ENCODE measurements at regions not wholly inside any gene's neighbourhood (a gene's known extent, or its start where the extent isn't known, plus 50 kb on each side); places are given as distances from the start of the nearest gene placed in this dataset.

DNA sequence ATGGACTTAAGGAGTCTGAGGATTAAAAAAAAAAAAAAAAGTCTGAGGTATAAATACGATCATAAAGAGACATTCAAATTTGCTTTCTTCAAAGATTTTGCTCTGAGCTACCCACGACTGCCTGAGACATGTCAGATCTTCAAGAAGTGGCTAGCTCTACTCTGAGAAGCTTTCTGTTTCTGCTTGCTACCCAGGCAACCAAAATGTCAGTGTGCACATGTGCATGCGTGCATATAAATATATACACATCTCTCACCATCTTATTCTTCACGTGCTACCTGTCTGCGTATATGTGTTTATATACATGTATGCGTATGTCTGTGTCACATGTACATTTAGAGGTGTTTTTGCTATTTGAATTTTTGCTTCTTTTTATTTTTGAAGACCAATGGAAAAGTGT is 299.6 kb upstream of the STXBP5 start:
- no peak for FAIRE-seq

DNA sequence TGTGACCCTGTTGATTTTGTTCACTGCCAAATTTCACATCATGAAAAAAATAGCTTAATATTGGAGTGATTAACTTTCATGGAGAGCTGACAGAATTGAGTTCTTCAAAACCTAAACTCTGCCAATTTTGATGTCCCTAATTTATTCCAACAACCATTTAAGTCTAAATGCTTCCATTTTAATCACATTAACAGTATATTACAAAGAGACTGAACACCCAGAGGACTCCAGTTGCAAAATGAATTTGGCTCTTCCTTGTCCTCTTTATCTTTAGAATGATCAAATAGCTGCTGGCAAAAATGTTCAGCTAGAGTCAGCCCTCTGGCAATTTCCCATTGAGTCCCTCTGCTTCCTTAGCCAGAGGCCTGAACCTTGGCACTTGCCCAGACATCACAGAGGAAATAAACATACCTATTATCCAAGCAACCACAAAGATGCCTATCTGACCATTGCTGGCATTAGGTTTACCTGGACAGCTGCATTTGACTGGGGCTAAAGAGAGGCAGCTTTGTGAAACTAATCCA is 299.0 kb upstream of the STXBP5 start:
- no peak for FAIRE-seq

DNA sequence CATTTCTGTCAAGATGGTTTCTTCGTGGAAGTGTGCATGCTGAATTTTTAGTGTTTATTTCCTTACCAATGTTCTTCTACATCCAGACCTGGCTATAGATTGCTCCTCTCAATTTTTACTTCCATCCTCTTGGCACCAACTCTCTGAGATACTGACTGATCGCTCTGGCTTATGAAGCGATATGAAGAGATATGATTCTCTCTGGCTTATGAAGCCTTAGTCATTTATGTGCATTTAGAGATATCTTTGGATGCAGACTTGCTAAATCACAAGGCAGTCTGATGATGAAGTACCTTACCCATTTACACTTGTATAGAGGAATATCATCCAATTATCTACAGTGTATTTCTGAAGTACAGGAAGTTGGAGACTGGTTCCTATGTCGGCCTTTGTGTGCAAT is 295.4 kb upstream of the STXBP5 start:
- FAIRE-seq, result no peak

DNA sequence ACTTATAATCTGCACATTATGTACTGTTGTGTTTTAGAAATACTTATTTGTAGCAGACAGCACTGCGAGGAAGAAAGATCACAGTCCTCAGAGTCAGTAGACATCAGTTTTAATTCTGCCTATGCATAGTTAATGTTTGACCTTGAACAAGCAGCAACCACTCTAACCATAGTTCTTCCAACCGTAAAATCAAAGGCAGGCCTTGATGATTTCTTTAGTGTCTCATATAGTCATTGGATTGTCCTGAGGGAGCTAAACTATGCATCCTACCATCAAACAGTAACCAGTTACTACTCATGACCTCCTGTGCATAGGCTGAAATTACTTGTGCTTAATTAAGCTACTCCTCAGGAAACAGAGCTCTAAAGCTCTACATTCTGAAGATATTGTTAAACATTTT is 294.8 kb upstream of the STXBP5 start:
- FAIRE-seq, result no peak

DNA sequence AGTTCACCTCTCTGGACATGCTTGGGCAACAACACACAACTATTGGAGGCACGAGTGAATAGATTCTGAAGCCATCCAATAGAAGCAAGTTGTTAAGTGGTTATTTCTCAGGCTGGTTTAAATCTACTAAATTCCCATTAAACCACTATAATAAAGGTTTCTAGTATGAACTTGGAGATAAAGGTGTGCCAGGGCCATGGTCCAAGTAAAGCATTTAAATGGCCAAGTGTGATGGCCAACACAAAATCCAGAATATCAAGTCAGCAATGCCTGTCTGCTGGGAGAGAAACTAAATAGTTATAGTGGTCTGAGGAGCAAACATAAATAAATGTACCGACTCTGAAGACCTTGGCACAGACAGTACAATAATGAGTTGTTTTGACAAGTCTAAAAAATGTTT is 294.3 kb upstream of the STXBP5 start:
- FAIRE-seq, result no peak

DNA sequence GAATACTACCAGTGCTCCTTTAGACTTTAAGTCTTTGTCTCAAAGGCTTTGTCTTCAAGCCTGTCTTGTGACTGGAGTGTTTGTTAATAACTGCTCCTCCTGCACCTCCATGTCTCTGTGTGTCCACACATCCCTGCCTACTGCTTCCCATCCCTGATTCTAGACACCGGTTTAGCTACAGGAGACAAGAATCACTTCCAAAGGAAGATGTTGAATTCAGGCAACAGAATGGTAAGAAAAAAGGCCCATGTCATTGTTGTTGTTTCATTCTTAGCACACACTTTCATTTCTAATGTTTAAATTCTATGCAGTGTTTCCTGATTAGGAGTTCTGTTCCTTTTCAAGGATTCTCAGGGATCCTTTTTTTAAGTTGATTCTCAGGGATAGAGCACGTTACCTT is 293.6 kb upstream of the STXBP5 start:
- FAIRE-seq, result no peak

DNA sequence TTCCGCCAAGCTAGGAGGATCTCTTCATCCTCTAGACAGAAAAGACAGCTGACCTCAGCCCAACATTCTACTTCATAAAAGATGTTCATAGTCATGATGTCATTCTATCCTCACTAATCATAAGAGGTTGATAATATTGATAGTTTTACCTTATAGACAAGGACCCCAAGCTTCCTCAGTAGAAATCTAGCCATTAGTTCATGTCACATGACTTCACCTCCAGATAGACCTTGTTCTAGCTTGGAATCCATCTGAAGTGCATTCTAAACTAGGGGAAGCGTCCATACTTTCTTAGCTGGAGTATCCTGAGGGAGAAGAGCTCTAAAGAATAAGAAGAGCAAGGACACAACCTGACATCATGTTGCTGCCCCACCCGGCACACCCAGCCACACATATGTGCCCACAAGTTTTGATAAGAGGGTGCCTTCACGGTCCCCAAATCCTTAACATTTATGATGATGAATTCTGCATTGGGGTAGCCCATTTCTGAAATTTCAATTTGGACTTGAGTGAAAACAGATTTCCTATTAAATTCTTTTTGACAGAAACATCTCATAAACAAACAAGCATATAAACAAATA is 292.5 kb upstream of the STXBP5 start:
- FAIRE-seq, result no peak

DNA sequence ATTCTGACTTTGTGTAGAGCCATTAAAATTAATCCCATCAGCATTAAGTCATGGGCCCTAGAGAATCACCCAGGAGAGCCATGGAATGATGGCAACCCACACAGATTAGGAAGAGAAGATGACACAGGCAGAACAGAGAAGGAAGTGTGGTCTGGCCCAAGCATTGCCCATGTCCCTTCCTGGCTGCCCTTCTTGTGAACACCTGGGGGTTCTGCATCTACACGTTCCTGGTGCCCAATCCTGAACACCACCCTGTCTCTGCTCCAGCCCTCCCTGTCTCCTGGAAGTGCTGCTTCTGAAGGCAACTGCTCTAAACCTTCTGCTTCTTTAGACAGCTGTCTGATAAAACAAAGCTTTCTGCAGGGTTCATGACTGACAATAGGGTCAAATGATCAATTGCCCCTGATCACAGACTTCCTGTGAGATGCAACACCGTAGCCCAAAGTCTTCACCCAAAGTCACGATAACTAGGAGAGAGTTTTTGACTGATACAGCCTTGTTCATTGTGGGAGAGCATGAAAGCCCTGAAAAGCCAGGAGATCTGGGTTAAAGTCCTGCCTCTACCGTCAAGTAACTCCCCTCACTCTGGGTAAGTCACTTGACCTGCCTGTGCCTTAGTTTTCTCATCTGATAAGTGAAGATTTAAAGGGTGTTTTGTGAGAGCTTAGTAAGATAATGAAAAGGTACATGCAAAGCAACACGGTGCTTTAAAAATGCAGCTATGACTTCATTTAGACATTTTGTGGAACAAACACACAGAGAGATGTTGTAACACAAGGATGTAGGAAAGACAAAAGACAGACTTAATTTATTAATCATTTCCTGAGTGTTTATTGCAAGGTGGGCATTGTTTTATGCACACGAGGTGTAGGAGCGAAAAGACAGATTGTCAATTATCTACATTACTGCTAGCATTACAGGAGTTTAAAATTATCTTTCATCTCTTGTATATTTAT is 291.2 kb upstream of the STXBP5 start:
- FAIRE-seq, result no peak

DNA sequence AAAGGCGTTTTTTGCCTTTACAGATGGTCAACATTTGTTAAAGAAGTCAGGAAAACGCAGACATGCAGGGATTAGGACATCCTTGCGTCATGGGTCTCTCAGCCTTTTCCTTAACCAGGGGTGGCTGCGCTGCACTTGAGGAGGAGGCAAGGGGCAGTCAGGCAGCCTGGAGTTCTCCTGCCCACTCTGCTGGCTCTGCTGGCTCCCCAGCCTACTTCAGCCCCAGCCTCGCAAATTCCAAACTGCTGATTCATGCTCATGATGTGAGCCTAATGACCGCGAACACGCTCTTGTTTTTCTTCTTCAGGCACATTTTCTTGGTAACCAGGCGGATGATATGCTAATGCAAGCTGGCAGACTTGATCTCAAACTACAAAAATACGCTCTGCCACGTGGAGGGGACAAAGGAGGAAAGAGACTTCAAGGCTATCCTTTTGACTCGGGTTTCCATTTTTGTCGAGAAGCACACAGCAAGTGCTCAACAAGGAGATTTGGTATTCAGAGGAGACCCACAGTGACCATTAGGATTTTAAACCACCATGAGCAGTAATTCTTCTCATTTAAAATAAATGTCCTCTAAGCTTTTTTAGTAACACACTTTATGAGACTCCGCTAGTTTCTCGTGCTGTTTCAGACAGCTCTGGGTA is 290.3 kb upstream of the STXBP5 start:
- FAIRE-seq, result no peak

DNA sequence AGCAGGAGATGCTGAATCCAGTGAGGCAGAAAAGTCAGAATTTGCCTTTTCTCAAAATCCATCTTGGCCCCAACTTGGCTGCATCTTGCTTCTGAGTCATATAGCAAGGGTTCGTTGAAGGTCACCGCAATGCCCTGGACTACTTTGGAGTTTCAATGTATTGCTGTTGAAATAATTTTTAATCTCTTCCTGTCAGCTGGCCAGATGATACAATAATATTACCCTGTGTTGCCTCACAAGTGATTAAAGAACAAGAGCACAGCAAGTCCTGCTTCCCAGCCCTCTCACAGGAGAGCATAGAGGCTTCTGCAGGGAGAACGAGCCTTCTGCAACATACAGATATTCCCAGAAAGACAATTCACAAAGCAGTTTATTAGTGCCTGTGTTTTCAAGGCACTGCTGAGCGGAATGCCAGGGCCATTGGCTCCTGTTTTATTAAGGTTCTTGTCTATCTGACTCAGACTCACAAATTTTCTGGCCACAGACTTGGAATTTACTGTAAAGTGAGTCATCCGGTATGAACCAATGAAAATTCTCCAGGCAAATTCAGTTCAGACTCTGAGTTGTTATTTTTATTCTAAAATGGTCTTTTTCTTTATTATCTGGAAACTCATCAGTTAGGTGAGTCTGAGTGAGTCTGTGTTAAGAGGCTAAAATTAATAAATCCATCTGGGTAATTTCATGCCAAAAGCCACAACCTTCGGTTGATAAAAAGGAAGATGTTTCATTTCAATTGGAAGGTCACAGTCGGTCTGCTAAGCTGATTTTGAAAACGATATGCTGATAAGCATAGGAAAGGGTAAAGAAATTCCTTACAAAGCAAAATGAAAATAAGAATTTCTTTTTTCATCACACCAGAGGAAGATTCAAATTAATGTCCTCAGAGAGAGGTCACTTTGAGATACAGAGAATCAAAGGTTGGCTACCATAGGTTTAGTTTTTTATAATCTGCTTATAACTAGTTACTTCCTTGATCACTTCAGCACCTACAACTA is 289.4 kb upstream of the STXBP5 start:
- FAIRE-seq, result no peak

DNA sequence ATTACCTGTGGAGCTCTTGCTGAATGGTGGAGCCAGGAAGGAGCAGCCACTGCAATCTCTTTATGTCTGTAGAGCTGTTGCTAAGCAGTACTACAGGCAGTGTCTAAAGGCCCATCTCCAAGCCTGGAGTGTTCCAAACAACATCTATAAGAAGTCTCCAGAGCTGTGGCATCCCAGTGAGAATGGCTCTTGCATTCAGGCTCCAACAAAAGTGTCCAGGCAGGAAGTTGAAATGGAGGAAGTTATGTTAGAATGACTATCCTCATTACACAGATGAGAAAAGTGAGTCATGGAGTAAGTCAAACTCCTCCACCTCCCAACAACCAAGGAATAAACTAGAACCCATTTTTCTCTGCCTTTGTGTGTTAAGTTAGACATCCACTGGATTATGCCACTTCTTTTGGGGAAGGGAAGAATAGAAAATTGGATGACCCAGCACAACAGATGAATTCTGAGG is 288.5 kb upstream of the STXBP5 start:
- FAIRE-seq, result no peak

DNA sequence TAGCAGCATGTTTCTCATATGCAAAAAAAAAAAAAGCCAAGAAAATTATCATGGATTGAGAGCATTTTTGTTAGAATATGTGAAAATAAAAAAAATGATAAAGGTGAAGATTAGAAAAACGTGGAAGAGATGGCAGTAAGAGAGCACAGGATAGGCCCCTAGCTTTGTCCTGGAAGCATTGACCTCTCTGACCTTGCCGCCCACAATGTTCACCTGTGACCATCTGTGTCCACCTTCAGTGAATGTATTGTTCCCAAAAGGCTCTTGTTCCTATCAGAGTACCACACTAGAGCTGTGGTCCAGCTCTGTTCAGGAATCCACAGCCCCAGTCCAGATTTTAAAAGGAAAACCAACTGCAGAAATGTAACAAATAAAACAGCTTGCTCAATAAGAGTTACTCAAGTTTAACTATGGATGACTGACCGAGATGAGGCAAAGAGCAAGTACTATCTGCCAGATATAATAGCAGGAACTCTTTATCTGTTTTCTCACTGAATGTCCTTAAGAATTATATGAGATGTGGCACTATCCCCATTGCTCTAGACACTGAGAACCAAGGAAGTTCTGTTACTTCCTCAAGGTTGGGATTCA is 287.7 kb upstream of the STXBP5 start:
- FAIRE-seq, result no peak

DNA sequence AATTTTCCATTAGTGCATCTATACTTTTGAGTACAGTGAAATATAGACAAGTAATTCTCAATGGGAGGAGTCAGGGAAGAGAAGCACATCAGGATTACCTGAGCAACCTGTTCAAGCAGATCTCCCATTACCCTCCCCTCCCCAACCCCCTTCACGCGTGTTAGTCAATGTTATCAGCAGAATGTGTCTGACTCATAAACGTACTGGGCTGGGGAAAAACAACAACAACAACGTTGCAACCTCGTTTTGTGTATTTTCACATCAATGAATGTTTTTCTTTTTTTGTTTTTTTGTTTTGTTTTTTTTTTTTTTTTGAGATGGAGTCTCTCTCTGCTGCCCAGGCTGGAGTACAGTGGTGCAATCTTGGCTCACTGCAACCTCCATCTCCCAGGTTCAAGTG is 287.0 kb upstream of the STXBP5 start:
- FAIRE-seq, result no peak

DNA sequence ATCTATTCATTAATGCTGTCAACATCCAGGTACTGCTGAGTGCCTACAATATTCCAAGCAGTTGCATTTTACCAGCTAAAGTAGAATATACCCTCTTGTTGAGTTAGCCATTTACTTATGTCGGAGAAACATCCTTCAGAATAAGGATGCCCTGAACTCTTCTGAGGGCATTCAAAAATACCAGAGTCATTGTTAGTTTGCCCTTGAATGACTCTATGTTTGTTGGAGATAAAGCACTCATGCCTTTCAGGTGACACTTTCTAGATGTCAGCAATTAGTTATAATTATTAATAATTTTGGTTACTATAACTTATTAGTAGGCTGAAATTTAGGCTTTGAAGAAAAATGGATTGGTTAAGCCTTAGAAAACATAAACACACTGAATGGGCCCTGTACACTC is 286.2 kb upstream of the STXBP5 start:
- no peak for FAIRE-seq

DNA sequence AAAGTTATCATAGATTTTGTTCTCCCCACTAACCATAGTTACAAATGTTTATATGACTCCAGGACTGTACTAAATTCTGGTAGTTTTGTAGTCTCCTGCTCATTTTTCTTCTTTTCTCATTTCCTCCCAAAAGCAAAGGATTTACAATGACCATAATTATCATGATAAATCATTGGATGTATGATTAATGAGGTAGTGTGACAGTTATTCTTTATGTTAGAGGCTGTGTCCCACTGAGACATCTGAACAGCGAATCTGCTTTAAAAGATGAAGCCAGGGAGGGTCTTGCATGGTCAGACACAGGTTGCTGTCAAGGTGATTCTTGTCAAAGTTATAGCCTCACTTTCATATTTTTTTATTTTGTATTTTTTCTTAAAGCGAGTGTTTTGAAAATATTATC is 285.2 kb upstream of the STXBP5 start:
- no peak for FAIRE-seq

DNA sequence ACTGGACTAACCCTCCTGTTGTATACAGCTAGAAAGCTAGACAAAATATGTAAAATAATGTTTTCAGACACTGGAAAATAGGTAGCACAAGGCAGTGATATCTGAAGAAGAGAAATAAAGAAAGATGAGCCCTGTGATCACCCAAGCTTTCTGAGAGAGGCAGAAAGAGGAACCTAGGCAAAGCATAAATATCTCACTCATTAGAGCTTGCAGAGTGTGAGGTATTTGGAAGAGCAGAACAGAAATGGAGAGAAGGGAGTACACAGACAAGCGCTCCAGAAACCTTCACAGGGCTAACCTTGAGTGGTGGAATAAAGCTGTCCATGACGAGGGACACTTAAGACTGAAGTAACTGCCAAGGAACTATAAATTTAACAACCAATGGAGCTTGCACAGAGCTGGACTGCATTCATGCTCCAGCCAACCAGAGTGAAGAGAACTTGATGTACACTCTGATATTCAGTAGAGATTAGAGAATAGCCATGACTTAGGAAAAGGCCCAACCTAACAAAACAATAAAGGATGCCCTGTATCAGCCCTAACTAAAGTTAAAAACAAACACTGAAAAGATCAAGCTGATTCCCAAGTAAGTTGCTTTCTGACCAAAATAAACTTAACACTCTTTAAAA is 280.9 kb upstream of the STXBP5 start:
- no peak for FAIRE-seq

DNA sequence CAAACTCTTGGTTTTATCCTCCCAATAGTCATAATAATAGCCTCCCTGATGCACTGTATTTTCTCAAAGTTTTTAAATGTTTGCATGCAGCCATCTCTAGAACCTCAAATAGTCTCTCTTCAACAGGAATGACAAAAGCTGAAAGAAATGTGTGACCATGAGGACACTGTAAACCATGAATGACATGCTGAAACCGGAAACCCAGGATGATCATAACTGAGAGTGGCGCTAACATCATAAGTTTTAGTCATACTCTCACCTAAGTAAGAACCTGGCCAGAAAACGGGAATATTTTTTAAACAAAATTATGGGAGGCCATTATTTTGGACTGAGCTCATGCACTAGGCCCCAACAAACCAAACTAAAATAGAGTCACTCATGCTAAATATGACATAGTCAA is 278.4 kb upstream of the STXBP5 start:
- no peak for FAIRE-seq

DNA sequence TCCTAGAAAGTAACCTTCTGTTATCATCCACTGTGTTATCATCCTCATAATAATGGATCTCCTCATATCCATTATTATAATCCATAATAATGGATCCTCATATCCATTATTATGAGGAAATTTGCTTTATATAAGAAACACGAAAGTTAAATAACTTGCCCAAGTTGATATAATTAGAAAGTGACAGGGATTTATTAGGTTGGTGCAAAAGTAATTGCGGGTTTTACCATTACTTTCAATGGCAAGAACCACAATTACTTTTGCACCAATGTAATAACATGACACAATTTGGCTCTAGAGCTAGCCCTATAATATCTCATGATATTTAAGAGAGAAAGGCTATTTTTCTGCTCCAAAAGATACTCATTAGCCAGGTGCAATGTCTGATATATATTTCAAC is 275.7 kb upstream of the STXBP5 start:
- FAIRE-seq, result no peak

DNA sequence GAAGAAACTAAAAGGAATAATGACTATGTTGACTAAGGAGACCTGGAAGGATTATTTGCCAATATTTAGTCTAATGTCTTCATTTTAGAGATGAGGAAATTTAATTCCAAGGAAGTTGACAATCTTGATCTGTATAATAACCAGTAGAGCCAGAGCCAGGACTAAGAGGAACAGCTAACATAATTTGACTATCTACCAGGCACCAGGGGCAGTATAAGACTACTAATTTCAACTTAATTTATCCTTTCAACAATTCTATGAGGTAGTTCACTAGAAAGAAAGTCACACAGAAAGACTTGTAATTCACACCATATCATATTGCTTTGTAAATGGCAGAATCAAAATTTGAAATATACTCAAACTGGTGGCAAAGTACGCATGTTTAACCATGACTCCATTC is 273.0 kb upstream of the STXBP5 start:
- FAIRE-seq, result no peak

DNA sequence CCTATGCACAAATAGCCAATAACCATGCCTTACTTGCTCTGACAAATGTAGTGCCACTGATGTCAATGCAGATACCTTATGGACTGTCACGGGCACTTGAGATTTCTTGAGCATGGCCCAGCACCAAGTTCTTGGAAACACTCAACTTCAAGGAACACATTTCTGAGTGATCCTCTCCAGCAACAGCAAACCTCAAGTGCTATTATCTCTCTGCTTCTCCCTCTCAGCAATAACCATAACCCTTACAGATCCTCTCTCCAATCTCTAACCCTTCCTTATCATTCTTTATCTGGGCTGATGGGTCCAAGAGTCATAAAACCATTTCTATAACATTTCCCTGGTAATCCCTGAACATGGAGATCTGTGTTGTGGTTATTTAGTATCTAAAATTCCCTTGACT is 266.9 kb upstream of the STXBP5 start:
- no peak for FAIRE-seq

DNA sequence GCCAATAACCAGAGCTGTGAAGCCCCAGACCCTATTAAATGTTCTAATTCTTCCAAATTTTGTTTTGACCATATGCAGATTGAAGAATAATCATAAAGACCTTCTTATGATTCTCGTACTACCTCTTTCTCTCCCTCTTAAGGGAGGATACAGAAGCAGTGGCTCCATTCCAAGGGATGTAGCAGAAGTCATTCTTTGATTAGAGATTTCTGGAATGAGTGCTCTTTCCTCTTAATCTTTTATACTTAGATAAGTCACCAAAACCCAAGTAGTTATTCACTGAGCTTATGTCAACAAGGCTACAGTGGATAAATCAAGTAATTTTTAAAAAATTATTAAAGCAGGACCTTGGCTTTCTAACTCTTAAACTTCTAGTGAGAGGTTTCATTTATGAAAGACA is 266.0 kb upstream of the STXBP5 start:
- no peak for FAIRE-seq

Measured in endometrium (tissue), 2 donors.